Spleen (tissue), 11 donors: ENCODE measurements at regions not wholly inside any gene's neighbourhood (a gene's known extent, or its start where the extent isn't known, plus 50 kb on each side); places are given as distances from the start of the nearest gene placed in this dataset.

Experiments
- DNase-seq: peaks from one replicate; pipeline ENCODE4 v3.0.0-alpha.2; 2020
- H3K27ac ChIP-seq, 8 donors: fragments of 200-600 bp; sonication (generic) in 7 of 8; 1 replicate in 4 of 8; 2 replicates in 4 of 8; pipeline versions ENCODE4 v1.5.0 to v1.8.0; 2016 to 2021; ENCODE audit warnings: inconsistent platforms in 4 of 8, mild to moderate bottlenecking in 4 of 8, moderate library complexity in 1 of 8
- H3K27me3 ChIP-seq, 7 donors: fragments of 200-600 bp; sonication (generic) in 6 of 7; replicated peaks in 1 of 7; 1 replicate in 4 of 7; 2 replicates in 3 of 7; pipeline versions ENCODE4 v1.5.0 to v1.8.0; 2016 to 2021; ENCODE audit warnings: inconsistent platforms in 3 of 7, mild to moderate bottlenecking in 1 of 7
- H3K36me3 ChIP-seq, 6 donors: fragments of 200-600 bp; sonication (generic) in 5 of 6; 1 replicate in 4 of 6; 2 replicates in 2 of 6; pipeline versions ENCODE4 v1.5.0 to v1.8.0; 2016 to 2021; ENCODE audit warnings: inconsistent platforms in 2 of 6
- H3K4me1 ChIP-seq, 6 donors: fragments of 200-600 bp; sonication (generic) in 5 of 6; 1 replicate in 3 of 6; 2 replicates in 3 of 6; pipeline versions ENCODE4 v1.5.0 to v1.8.0; 2016 to 2021; ENCODE audit warnings: inconsistent platforms in 3 of 6
- H3K4me3 ChIP-seq, 8 donors: fragments of 200-600 bp; sonication (generic) in 7 of 8; 1 replicate in 4 of 8; 2 replicates in 4 of 8; pipeline versions ENCODE4 v1.5.0 to v1.8.0; 2016 to 2021; ENCODE audit warnings: inconsistent platforms in 4 of 8, mild to moderate bottlenecking in 4 of 8, moderate library complexity in 2 of 8
- H3K9me3 ChIP-seq, 8 donors: fragments of 200-600 bp; sonication (generic) in 7 of 8; 1 replicate in 4 of 8; 2 replicates in 4 of 8; pipeline versions ENCODE4 v1.5.0 to v1.8.0; 2016 to 2021; ENCODE audit warnings: inconsistent platforms in 4 of 8
- CTCF ChIP-seq, 11 experiments: fragments of 200-600 bp in 7 of 11; fragments of 450-650 bp in 4 of 11; sonication (generic) in 4 of 11; IDR thresholded peaks in 8 of 11; conservative IDR thresholded peaks in 3 of 11; 1 replicate in 7 of 11; 2 replicates in 4 of 11; pipeline versions ENCODE4 v1.4.0 to v1.8.0; 2016 to 2021; ENCODE audit warnings: antibody characterized with exemption in 11 of 11, inconsistent platforms in 4 of 11, mild to moderate bottlenecking in 1 of 11
- POLR2A ChIP-seq, 3 donors: fragments of 450-650 bp; IDR thresholded peaks; one replicate each; pipeline ENCODE4 v1.5.1; 2017; ENCODE audit warnings: antibody characterized with exemption in 3 of 3, mild to moderate bottlenecking in 1 of 3
- POLR2AphosphoS5 ChIP-seq, 3 donors: sonication (generic); formaldehyde crosslinking; IDR thresholded peaks; one replicate each; pipeline ENCODE4 v1.5.1; 2017; ENCODE audit warnings: antibody characterized with exemption in 3 of 3
- WGBS, 5 donors: extraction: QIAGEN DNeasy Blood & Tissue Kit in 3 of 5; methylation state at CpG; one replicate each; pipeline versions ENCODE4 v1.1.5 to v1.1.7; 2013 to 2018; 5-methylcytosine and 5-hydroxymethylcytosine counted together
- intact Hi-C: fragments of 100-400 bp; cut with DNase I; formaldehyde crosslinking; loops from one replicate; pipeline ENCODE4 v1.15.0; 2023; ENCODE audit warnings: low total_unique reads
- donor health status: healthy with polysubstance abuse.
- donor health status: DM: no; HTN: no; CAD: no; lungs with moderate emphysema.
- donor health status: DM: no; HTN: no; CAD: no.
- donor health status: Bipolar disorder and iron deficiency.
- donor health status: healthy.
- donor health status: DM: no; HTN: no; CAD: no.
- donor health status: DM: yes; HTN: yes; CAD: no.

GRCh38 chr17:77328823-77329740 is 188.3 kb downstream of the SEC14L1 start:
- H3K4me1 ChIP-seq, result peaks cover 53 to 100% (median 80%) of the 10 kb centered on the region in 6 donors
- no peak overlapping the region for H3K27ac ChIP-seq
- peak; percentile 72 for DNase-seq
- WGBS, 5 donors, result 80 to 89% (median 81%) methylated on average over 13 to 15 of the region's 15 CpGs
- no peaks in the 10 kb centered on the region for H3K27me3 ChIP-seq
- H3K4me3 ChIP-seq, result no peak overlapping the region
- intact Hi-C loops, result no loop called here
- no peaks in the 10 kb centered on the region for H3K9me3 ChIP-seq
- TF ChIP-seq POLR2A (IDR thresholded peaks at IDR 0.05), result no peak
- TF ChIP-seq CTCF (IDR thresholded peaks at IDR 0.05 in 8 of 11, conservative IDR thresholded peaks at IDR 0.05 in 3 of 11), result no peak
- TF ChIP-seq POLR2AphosphoS5 (IDR thresholded peaks at IDR 0.05), result no peak
- H3K36me3 ChIP-seq, result peaks cover 0 to 10% (median 0%) of the 10 kb centered on the region in 6 donors

GRCh38 chr17:77329741-77330531 is 189.2 kb downstream of the SEC14L1 start:
- whole genome bisulfite sequencing, 5 donors, result 88 to 91% (median 89%) methylated on average over 16 to 21 of the region's 21 CpGs

GRCh38 chr17:77330602-77331081 is 189.9 kb downstream of the SEC14L1 start:
- Histone ChIP-seq H3K27me3 (no peaks in the 10 kb centered on the region), H3K9me3 (no peaks in the 10 kb centered on the region), H3K27ac (peak overlapping the region in 4 of 8 donors; percentile 81 to 88 (median 84)), H3K4me1 (peaks cover 38 to 87% (median 65%) of the 10 kb centered on the region in 6 donors), H3K4me3 (no peak overlapping the region), H3K36me3 (peaks cover 0 to 10% (median 0%) of the 10 kb centered on the region in 6 donors)
- WGBS, 5 donors, result 82 to 93% (median 91%) methylated on average over 9 to 10 of the region's 10 CpGs
- TF ChIP-seq POLR2A (IDR thresholded peaks at IDR 0.05), result no peak
- TF ChIP-seq POLR2AphosphoS5 (IDR thresholded peaks at IDR 0.05), result no peak
- no peak for TF ChIP-seq CTCF (IDR thresholded peaks at IDR 0.05 in 8 of 11, conservative IDR thresholded peaks at IDR 0.05 in 3 of 11)
- intact Hi-C loops, result loop anchor here (5.0 kb wide), 1 partner anchor 162 kb away; no protein-coding TSS in a partner anchor
- peak; percentile 77 for DNase-seq

More at GRCh38 chr17:77329741-77330531, 189.2 kb downstream of the SEC14L1 start:
- Histone ChIP-seq H3K27ac (peak overlapping the region in 1 of 8 donors; percentile 88), H3K36me3 (peaks cover 0 to 10% (median 0%) of the 10 kb centered on the region in 6 donors), H3K27me3 (no peaks in the 10 kb centered on the region), H3K4me3 (no peak overlapping the region), H3K4me1 (peaks cover 45 to 94% (median 72%) of the 10 kb centered on the region in 6 donors), H3K9me3 (no peaks in the 10 kb centered on the region)
- intact Hi-C loops, result loop anchor here (5.0 kb wide), 1 partner anchor 162 kb away; no protein-coding TSS in a partner anchor
- peak; percentile 77 for DNase-seq
- TF ChIP-seq CTCF (IDR thresholded peaks at IDR 0.05 in 8 of 11, conservative IDR thresholded peaks at IDR 0.05 in 3 of 11) (no peak), POLR2A (IDR thresholded peaks at IDR 0.05) (no peak), POLR2AphosphoS5 (IDR thresholded peaks at IDR 0.05) (no peak)
